Right atrium auricular region (tissue), 2 donors: ENCODE measurements at regions not wholly inside any gene's neighbourhood (a gene's known extent, or its start where the extent isn't known, plus 50 kb on each side); places are given as distances from the start of the nearest gene placed in this dataset.
A peak's percentile ranks its signal among the peaks of the same experiment; 100 is the strongest.

Experiments used
- DNase-seq: peaks from one replicate; pipeline ENCODE4 v3.0.0-alpha.2; 2019; ENCODE audit warnings: low spot score
- H3K27ac ChIP-seq, 2 donors: fragments of 200-600 bp; sonication (generic); 1 replicate in 1 of 2; 2 replicates in 1 of 2; pipeline ENCODE4 v1.5.1; 2016 to 2019
- H3K27me3 ChIP-seq, 2 donors: fragments of 200-600 bp; sonication (generic); one replicate each; pipeline versions ENCODE4 v1.5.1 to v1.6.0; 2017 to 2019
- H3K36me3 ChIP-seq: fragments of 200-600 bp; sonication (generic); one replicate; pipeline ENCODE4 v1.5.1; 2016
- H3K4me1 ChIP-seq, 2 donors: fragments of 200-600 bp; sonication (generic); one replicate each; pipeline versions ENCODE4 v1.5.1 to v1.6.0; 2017 to 2019
- H3K4me3 ChIP-seq, 2 donors: fragments of 200-600 bp; sonication (generic); 1 replicate in 1 of 2; 2 replicates in 1 of 2; pipeline ENCODE4 v1.5.1; 2017 to 2019; ENCODE audit warnings: mild to moderate bottlenecking in 1 of 2, moderate library complexity in 1 of 2
- H3K9me3 ChIP-seq, 2 donors: fragments of 200-600 bp; sonication (generic); one replicate each; pipeline ENCODE4 v1.5.1; 2019
- TF ChIP-seq, protein P1 (sequence below), 2 donors: fragments of 200-600 bp; sonication (generic); IDR thresholded peaks; one replicate each; pipeline ENCODE4 v1.5.1; 2019; ENCODE audit warnings: antibody characterized with exemption in 2 of 2

DNA sequence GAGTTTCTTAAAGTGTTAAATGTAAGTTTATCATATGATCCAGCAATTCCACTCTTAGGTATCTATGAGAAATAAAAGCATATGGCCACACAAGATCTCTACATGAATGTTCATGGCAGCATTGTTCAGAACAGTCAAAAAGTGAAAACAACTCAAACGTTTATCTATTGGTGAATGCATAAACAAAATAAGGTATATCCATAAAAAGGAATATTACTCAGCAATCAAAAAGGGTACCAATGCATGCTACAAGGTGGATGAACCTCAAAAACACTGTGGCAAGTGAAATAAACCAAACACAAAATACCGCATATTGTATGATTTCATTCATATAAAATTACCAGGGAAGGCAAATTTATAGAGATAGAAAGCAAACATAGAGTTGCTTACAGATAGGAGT is 337.6 kb downstream of the PIK3C3 start:
- H3K4me3 ChIP-seq: no peak overlapping the region
- no peaks in the 10 kb centered on the region for H3K27me3 ChIP-seq
- TF ChIP-seq, protein P1, sequence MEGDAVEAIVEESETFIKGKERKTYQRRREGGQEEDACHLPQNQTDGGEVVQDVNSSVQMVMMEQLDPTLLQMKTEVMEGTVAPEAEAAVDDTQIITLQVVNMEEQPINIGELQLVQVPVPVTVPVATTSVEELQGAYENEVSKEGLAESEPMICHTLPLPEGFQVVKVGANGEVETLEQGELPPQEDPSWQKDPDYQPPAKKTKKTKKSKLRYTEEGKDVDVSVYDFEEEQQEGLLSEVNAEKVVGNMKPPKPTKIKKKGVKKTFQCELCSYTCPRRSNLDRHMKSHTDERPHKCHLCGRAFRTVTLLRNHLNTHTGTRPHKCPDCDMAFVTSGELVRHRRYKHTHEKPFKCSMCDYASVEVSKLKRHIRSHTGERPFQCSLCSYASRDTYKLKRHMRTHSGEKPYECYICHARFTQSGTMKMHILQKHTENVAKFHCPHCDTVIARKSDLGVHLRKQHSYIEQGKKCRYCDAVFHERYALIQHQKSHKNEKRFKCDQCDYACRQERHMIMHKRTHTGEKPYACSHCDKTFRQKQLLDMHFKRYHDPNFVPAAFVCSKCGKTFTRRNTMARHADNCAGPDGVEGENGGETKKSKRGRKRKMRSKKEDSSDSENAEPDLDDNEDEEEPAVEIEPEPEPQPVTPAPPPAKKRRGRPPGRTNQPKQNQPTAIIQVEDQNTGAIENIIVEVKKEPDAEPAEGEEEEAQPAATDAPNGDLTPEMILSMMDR (IDR thresholded peaks at IDR 0.05): no peak
- DNase-seq: no peak
- no peaks in the 10 kb centered on the region for H3K9me3 ChIP-seq
- H3K4me1 ChIP-seq: peaks cover 0 to 4% of the 10 kb centered on the region in 2 donors
- no peak overlapping the region for H3K27ac ChIP-seq
- H3K36me3 ChIP-seq: no peaks in the 10 kb centered on the region

DNA sequence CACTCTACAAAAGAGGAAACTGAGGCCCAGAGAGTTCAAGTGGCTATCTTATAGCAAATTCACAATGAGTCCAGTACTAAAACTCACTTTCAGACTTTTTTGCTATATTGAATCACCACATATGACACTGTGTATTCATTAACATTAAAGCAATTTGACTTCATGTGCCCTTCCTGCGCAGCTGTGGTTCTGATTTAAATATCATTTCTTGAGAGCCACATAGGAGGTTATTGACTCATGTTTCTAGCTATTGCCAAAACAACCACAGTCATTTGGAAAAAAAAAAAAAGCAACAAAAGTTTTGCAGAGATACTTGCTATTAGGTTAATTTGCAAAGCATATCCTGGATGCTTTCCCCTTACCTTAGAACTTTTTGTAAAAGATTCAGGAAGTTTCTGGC is 341.2 kb downstream of the PIK3C3 start:
- no peaks in the 10 kb centered on the region for H3K9me3 ChIP-seq
- DNase-seq: no peak
- no peak overlapping the region for H3K27ac ChIP-seq

DNA sequence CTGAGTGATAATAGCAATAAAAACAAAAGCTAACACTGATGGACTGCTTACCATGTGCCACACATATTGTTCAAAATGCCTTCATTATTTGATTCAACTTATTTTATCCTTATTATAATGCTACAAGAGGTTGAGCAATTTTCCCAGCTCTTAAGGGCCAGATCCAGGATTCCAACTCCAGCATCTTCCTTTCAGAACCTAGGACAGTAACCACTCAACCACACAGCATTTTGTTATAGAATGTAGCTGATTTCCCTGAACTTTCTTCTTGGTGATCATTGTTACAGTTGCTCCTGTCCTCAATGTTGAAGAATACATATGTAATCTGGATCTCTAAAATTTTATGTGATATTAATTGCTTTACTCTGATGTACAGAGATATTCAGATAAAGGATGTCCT is 341.7 kb downstream of the PIK3C3 start:
- H3K9me3 ChIP-seq: no peaks in the 10 kb centered on the region
- no peak for DNase-seq
- H3K27me3 ChIP-seq: no peaks in the 10 kb centered on the region
- H3K4me3 ChIP-seq: no peak overlapping the region
- H3K4me1 ChIP-seq: no peaks in the 10 kb centered on the region
- TF ChIP-seq, protein P1 (IDR thresholded peaks at IDR 0.05): no peak
- H3K36me3 ChIP-seq: no peaks in the 10 kb centered on the region
- no peak overlapping the region for H3K27ac ChIP-seq

More for the DNA sequence above, 341.2 kb downstream of the PIK3C3 start:
- no peaks in the 10 kb centered on the region for H3K4me1 ChIP-seq
- no peaks in the 10 kb centered on the region for H3K36me3 ChIP-seq
- no peaks in the 10 kb centered on the region for H3K27me3 ChIP-seq
- H3K4me3 ChIP-seq: no peak overlapping the region
- TF ChIP-seq, protein P1 (IDR thresholded peaks at IDR 0.05): no peak

DNA sequence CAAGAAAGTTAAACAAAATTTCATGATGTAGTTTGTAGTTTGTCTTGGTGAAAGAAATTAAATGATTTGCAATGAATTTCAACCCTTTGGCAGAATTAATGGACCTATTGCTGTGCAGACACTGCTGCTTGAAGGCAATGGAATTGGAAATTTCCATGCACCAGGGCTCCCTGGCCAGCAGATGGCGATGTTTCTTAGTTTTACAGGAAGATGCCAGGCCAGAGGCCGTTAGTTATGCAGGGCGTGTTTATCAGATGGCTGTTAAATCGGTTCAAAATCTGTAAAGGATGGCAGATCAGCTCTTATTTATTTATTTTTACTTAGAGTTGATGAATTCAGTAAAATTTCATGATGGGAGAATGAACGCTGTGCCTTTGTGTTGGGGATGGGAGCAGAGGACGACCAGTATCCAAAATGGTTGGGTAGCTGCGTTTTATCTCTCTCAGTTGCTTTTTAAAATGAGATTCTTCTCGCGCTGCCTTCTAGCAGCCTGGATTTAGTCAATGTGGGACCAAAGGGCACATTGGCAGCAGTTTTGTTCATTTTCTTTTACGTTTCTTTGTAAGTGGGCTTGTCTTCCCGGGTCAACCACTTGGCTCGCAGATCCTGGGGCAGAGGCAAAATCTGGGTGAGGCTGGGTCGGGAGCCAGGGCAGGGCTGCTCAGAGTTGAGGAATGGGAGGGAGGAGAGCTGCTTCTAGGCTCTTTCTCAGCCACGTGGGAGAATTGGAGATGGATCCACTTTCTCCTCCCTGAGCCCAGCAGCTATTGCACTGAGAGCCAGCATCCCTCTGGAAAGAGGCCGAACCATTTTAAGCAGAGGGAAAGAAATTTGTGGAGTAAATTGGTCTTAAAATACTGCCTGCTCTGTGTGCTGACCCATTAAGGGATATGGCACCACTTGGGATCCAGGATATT is 344.0 kb downstream of the PIK3C3 start:
- Histone ChIP-seq H3K4me3 (peak overlapping the region in 1 of 2 donors; percentile 38), H3K4me1 (no peaks in the 10 kb centered on the region), H3K27ac (peak overlapping the region in 1 of 2 donors; percentile 21), H3K27me3 (no peaks in the 10 kb centered on the region), H3K9me3 (no peaks in the 10 kb centered on the region), H3K36me3 (no peaks in the 10 kb centered on the region)
- peak; percentile 91 for DNase-seq
- TF ChIP-seq, protein P1 (IDR thresholded peaks at IDR 0.05): peak; percentile 78 to 94

DNA sequence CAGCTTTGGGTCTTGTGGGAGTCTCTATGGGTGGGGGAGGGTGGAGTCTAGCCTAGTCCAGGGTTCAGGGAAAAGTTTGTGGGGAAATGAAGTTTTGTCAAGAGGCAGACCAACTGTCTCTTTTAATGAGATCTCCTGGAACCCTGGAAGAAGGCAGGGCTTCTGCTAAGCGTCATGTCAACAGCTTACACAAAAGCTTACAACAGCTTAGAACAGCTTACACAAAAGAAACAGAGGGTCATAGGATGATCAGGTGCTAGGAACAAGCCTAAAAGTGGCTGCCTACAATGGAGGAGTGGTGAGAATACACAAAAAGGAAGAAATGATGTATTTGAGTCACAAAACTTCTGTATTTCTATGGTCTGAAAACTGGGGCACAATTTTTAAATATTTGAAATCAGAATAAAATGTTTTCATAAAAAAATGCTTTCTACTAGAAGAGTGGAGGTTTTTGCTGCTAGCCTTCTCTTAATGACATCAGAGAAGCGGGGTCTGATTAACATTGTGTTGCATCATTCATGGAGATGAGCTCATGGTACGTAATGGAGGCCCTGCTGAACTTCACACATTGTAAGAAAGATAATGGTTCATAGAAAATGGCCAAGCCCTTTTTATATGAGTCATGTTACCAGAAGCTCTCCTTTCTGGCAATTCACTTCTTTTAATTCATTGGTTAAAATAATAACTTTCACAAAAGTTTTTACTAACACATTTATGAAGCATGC is 351.0 kb downstream of the PIK3C3 start:
- H3K27me3 ChIP-seq: no peaks in the 10 kb centered on the region
- DNase-seq: no peak
- H3K4me3 ChIP-seq: no peak overlapping the region
- no peaks in the 10 kb centered on the region for H3K36me3 ChIP-seq
- H3K9me3 ChIP-seq: no peaks in the 10 kb centered on the region
- no peak overlapping the region for H3K27ac ChIP-seq
- peaks cover 0 to 6% of the 10 kb centered on the region in 2 donors for H3K4me1 ChIP-seq
- TF ChIP-seq, protein P1 (IDR thresholded peaks at IDR 0.05): no peak
